SK-N-MC (cell line): ENCODE measurements at regions not wholly inside any gene's neighbourhood (a gene's known extent, or its start where the extent isn't known, plus 50 kb on each side); places are given as distances from the start of the nearest gene placed in this dataset.

Experiments used
- DNase-seq: peaks from one replicate; pipeline ENCODE4 v3.0.0-alpha.2; 2011; ENCODE audit warnings: low read depth, low spot score
- H3K27ac ChIP-seq: fragments of 200-600 bp; sonication (generic); 2 replicates; pipeline ENCODE4 v1.5.1; 2016; ENCODE audit warnings: mixed run types
- H3K36me3 ChIP-seq: fragments of 200-600 bp; sonication (generic); 2 replicates; pipeline ENCODE4 v1.6.1; 2017; ENCODE audit warnings: antibody characterized with exemption, low read length, mixed read lengths; ENCODE audit not compliant: insufficient read depth
- H3K4me3 ChIP-seq: fragments of 200-600 bp; sonication (generic); 2 replicates; pipeline ENCODE4 v1.5.1; 2016
- H3K9ac ChIP-seq: fragments of 200-600 bp; sonication (generic); 2 replicates; pipeline ENCODE4 v1.8.0; 2017; ENCODE audit warnings: mixed run types, mixed read lengths; ENCODE audit not compliant: insufficient read length
- H3K9me3 ChIP-seq: fragments of 200-600 bp; sonication (generic); 2 replicates; pipeline ENCODE4 v1.6.1; 2017; ENCODE audit warnings: low read depth, mild to moderate bottlenecking, antibody characterized with exemption, low read length, moderate library complexity, mixed read lengths
- EZH2 ChIP-seq: fragments of 200-600 bp; sonication (generic); IDR thresholded peaks from one replicate; pipeline ENCODE4 v1.6.1; 2017; ENCODE audit warnings: antibody characterized with exemption
- FOXP2 ChIP-seq: optimal IDR thresholded peaks from 2 replicates; pipeline ENCODE3; 2011; ENCODE audit warnings: mild to moderate bottlenecking, moderate library complexity; ENCODE audit not compliant: insufficient read depth; ENCODE audit errors: extremely low read length, control extremely low read depth
- POLR2AphosphoS5 ChIP-seq: IDR thresholded peaks from 2 replicates; pipeline ENCODE4 v1.6.1; 2012; ENCODE audit warnings: mild to moderate bottlenecking, low read depth, low read length, borderline replicate concordance

DNA sequence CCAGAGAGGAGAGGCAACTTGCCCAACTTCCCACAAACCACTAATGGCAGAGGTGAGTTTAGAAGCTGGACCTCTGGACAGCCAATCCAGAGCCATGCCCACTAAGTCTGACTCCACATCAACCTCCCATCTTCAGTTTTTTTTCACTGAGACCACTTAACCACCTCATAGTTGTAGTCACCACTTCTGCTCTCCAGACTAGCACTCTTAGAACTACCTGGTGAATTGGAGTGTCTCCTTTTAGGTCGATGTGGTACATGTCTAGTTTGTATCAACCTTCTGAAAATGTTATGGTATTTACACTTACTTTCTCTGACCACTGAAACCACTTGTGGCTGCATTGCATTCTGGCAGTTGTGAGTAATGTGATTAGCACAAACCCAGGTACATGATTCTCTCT, 743.6 kb upstream of the FANCL start:
- no peaks in the 10 kb centered on the region for H3K9me3 ChIP-seq
- no peak overlapping the region for H3K4me3 ChIP-seq
- TF ChIP-seq EZH2 (no peak), FOXP2 (no peak), POLR2AphosphoS5 (no peak)
- DNase-seq = no peak
- no peaks in the 10 kb centered on the region for H3K36me3 ChIP-seq
- H3K27ac ChIP-seq = no peak overlapping the region
- H3K9ac ChIP-seq = no peak overlapping the region

DNA sequence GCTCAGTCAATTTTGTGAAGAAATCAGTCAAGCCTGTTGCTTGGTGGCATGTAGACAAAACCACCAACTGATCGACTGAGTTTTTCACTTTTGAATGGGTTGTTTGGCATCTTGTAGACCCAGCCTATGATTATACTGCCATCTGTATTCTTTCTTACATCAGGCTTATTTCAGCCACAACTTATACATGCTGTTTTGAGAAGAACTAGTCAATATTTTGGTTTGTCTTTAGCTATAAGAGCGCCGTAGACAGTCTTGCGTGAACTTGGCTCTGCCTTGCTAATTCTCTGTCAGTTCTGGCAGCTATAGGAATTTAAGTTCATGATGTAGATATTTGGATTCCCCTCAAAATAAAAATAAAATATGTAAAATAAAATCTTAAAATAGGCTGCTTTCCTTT, 742.0 kb upstream of the FANCL start:
- Histone ChIP-seq H3K36me3 (no peaks in the 10 kb centered on the region), H3K9ac (no peak overlapping the region), H3K9me3 (no peaks in the 10 kb centered on the region), H3K4me3 (no peak overlapping the region), H3K27ac (no peak overlapping the region)
- no peak for DNase-seq
- TF ChIP-seq POLR2AphosphoS5 (no peak), FOXP2 (no peak), EZH2 (no peak)

DNA sequence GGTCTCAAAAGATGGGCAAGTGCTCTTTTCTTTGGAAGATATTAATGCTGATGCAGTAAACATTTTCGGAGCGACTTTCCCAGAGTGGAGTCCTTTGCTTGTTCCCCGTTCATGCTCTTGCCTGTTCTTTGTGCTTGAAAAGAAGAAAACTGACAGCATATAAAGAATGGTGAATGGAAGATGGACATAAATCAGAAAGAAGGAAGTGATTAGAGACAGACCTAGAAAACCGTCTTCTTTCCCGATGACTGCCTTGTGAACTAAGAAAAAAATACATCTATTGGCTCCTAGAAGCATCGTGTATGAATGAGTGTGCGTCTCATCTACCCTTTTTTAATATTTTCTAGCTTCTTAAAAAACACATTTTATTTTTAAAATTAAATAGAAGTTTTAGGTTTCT, 740.1 kb upstream of the FANCL start:
- no peak for DNase-seq
- H3K36me3 ChIP-seq = no peaks in the 10 kb centered on the region
- no peak overlapping the region for H3K27ac ChIP-seq
- no peak overlapping the region for H3K9ac ChIP-seq
- TF ChIP-seq FOXP2 (no peak), POLR2AphosphoS5 (no peak), EZH2 (no peak)
- no peak overlapping the region for H3K4me3 ChIP-seq
- no peaks in the 10 kb centered on the region for H3K9me3 ChIP-seq

DNA sequence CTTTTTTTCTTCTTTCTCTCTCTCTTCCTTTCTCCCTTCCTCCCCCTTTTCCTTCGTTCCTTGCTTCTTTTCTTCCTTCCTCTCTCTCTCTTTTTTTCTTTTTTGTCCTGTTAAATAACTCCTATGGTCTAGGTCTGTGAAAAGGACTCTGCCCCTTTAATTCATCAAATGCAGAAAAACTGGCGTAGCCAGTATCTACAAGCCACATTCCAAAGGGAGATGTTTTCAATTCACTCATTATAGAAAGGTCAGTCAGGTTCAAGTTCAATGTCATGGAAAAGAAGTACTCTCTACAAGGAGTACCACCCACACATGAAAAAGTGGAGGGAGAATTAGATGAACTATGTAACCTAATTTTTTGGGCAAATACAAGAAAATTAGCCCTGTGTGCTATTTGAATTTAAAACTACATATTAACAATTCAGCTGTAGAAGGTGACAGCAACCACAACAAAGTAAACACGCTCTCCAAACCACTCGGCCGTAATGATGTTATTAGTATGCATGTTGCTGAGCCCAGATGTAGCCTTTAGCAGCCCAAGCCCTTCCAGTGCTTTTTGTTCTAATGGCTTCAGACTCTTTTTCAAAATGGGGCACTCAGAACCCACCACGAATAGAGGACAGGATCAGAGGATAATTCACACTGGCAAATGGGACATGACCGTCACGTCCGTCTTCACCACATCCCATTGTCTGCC, 735.4 kb upstream of the FANCL start:
- Histone ChIP-seq H3K9ac (no peak overlapping the region), H3K9me3 (no peaks in the 10 kb centered on the region), H3K36me3 (no peaks in the 10 kb centered on the region), H3K27ac (no peak overlapping the region), H3K4me3 (no peak overlapping the region)
- no peak for TF ChIP-seq FOXP2
- TF ChIP-seq EZH2 = no peak
- TF ChIP-seq POLR2AphosphoS5 = no peak
- DNase-seq = no peak

DNA sequence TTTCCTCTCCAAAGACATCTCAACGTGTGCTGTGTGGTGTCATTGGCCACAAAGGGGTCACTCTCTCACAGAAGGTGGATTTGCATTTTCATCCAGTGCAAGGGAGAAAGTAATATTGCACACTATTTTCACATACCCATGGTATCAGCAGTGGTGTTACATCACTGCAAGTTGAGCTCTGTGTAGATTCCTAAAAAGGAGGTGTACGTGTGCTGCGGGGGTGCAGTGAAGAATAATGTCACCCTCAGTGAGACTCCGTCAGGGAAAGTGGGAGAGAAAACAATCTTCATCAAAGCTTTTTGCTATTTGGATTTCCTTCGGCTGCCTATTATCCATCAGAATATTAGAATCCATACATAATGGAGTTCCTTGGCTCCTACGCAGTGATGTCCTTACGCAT, 733.8 kb upstream of the FANCL start:
- no peak overlapping the region for H3K27ac ChIP-seq
- TF ChIP-seq POLR2AphosphoS5 (no peak), FOXP2 (no peak), EZH2 (no peak)
- no peaks in the 10 kb centered on the region for H3K9me3 ChIP-seq
- no peak overlapping the region for H3K4me3 ChIP-seq
- no peak overlapping the region for H3K9ac ChIP-seq
- no peaks in the 10 kb centered on the region for H3K36me3 ChIP-seq
- no peak for DNase-seq

DNA sequence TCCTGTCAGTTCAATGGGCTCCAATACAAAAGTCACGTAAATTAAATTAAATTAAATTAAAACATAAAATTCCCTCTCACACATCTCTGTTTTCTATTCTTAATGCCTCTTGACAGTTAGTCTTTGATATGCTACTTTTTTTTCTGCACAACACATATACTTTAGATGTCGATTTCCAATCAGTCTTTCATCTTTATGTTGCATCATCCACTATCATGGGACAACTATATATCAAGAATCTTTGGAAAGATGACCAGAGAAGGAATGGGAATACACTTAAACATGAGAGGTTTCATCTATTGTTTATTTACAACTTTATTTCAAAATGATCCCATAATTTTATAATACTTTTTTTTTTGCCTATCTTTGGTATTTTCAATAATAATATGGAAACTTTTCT, 733.3 kb upstream of the FANCL start:
- TF ChIP-seq POLR2AphosphoS5 (no peak), EZH2 (no peak), FOXP2 (no peak)
- no peak overlapping the region for H3K27ac ChIP-seq
- no peak for DNase-seq
- no peaks in the 10 kb centered on the region for H3K9me3 ChIP-seq
- no peaks in the 10 kb centered on the region for H3K36me3 ChIP-seq
- no peak overlapping the region for H3K4me3 ChIP-seq
- H3K9ac ChIP-seq = no peak overlapping the region

DNA sequence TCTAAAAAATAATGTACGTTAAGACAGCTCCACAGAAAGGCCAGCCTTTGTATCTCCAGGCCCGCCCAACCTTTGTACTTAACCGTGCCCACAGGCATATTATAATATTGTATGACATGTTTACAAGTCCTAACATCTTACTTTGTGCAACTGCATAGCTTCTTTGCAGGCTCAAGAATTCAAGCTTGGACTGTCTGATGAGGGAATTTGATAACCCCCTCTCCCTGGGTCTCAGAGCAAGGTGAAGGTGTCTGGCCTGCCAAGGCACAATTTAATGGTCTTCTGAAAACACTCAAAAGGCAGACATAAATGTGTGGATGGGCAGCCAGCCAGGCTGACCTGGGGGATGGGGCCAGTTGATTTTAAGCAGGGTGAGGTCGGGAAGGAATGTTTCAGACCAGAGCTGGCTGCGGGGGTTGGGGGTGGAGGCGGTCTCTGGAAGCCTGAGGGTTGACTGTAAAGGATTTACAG, 732.7 kb upstream of the FANCL start:
- Histone ChIP-seq H3K9ac (no peak overlapping the region), H3K4me3 (no peak overlapping the region), H3K36me3 (no peaks in the 10 kb centered on the region), H3K27ac (no peak overlapping the region), H3K9me3 (no peaks in the 10 kb centered on the region)
- DNase-seq = no peak
- TF ChIP-seq FOXP2 = no peak
- TF ChIP-seq EZH2 = no peak
- TF ChIP-seq POLR2AphosphoS5 = no peak

DNA sequence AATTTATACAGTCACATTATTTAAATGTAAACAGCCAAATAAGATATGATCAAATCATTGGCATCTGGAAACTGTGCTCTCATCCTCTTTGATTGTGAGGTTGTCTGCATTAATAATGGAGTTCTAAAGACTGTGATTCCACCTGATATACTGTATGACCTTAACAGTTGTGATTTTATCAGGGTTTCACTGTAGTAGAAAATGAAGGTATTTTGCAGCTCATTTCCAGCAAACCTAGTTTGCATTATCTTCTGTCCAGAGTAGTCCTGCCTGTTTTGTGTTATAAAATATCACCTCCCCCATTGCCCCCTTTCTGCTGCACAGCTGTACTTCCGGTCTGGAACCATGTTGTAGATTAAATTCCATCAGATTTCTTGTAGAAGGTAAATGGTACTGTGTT, 731.6 kb upstream of the FANCL start:
- Histone ChIP-seq H3K9me3 (no peaks in the 10 kb centered on the region), H3K4me3 (no peak overlapping the region), H3K9ac (no peak overlapping the region), H3K36me3 (no peaks in the 10 kb centered on the region), H3K27ac (no peak overlapping the region)
- no peak for DNase-seq
- no peak for TF ChIP-seq EZH2
- TF ChIP-seq FOXP2 = no peak
- no peak for TF ChIP-seq POLR2AphosphoS5
